ENCODE measurements at regions not wholly inside any gene's neighbourhood (a gene's known extent, or its start where the extent isn't known, plus 50 kb on each side); places are given as distances from the start of the nearest gene placed in this dataset.
A peak's percentile ranks its signal among the peaks of the same experiment; 100 is the strongest.

GRCh38 chr18:11284811-11285210 is 135.4 kb upstream of the PIEZO2 start:
- H3K27ac Mint-ChIP-seq = no peak overlapping the region
- Histone ChIP-seq H3F3A (ENCODE audit: low read depth) (no peaks in the 10 kb centered on the region), H3K79me2 (ENCODE audit: low read depth) (no peaks in the 10 kb centered on the region), H3K4me3 (no peak overlapping the region), H4K20me1 (ENCODE audit: low read depth) (no peaks in the 10 kb centered on the region), H3K27me3 (no peaks in the 10 kb centered on the region), H3K9me3 (ENCODE audit: low read depth) (no peaks in the 10 kb centered on the region), H3K36me3 (no peaks in the 10 kb centered on the region), H3K9ac (no peak overlapping the region), H3K4me1 (no peaks in the 10 kb centered on the region), H3K27ac (no peak overlapping the region), H3K4me2 (no peak overlapping the region), H2AFZ (replicated peaks) (no peak overlapping the region)
- no peaks in the 10 kb centered on the region for H3K4me1 Mint-ChIP-seq
- H3K4me3 Mint-ChIP-seq = no peak overlapping the region
- H3K36me3 Mint-ChIP-seq = no peaks in the 10 kb centered on the region
- TF ChIP-seq EZH2 (IDR thresholded peaks at IDR 0.05) (no peak), EZH2phosphoT487 (IDR thresholded peaks at IDR 0.05) (no peak)
- TF ChIP-seq, protein P1, sequence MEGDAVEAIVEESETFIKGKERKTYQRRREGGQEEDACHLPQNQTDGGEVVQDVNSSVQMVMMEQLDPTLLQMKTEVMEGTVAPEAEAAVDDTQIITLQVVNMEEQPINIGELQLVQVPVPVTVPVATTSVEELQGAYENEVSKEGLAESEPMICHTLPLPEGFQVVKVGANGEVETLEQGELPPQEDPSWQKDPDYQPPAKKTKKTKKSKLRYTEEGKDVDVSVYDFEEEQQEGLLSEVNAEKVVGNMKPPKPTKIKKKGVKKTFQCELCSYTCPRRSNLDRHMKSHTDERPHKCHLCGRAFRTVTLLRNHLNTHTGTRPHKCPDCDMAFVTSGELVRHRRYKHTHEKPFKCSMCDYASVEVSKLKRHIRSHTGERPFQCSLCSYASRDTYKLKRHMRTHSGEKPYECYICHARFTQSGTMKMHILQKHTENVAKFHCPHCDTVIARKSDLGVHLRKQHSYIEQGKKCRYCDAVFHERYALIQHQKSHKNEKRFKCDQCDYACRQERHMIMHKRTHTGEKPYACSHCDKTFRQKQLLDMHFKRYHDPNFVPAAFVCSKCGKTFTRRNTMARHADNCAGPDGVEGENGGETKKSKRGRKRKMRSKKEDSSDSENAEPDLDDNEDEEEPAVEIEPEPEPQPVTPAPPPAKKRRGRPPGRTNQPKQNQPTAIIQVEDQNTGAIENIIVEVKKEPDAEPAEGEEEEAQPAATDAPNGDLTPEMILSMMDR (IDR thresholded peaks at IDR 0.05) = no peak
- DNase-seq (ENCODE audit: low spot score) = no peak
- no peaks in the 10 kb centered on the region for H3K9me3 Mint-ChIP-seq
- H3K27me3 Mint-ChIP-seq (ENCODE audit: insufficient read depth, low read depth) = peaks cover 2% of the 10 kb centered on the region

- Histone ChIP-seq H3K4me1 (no peaks in the 10 kb centered on the region), H3K9me3 (ENCODE audit: low read depth) (no peaks in the 10 kb centered on the region), H3K27ac (no peak overlapping the region), H3K4me3 (no peak overlapping the region), H3F3A (ENCODE audit: low read depth) (no peaks in the 10 kb centered on the region), H3K36me3 (no peaks in the 10 kb centered on the region), H3K27me3 (no peaks in the 10 kb centered on the region), H4K20me1 (ENCODE audit: low read depth) (no peaks in the 10 kb centered on the region), H3K9ac (no peak overlapping the region), H2AFZ (replicated peaks) (no peak overlapping the region), H3K79me2 (ENCODE audit: low read depth) (no peaks in the 10 kb centered on the region), H3K4me2 (no peak overlapping the region)
- Mint-ChIP-seq H3K4me1 (no peaks in the 10 kb centered on the region), H3K27me3 (ENCODE audit: insufficient read depth, low read depth) (peaks cover 2% of the 10 kb centered on the region), H3K9me3 (no peaks in the 10 kb centered on the region), H3K27ac (no peak overlapping the region), H3K4me3 (no peak overlapping the region), H3K36me3 (no peaks in the 10 kb centered on the region)
- DNase-seq (ENCODE audit: low spot score) = no peak
- no peak for TF ChIP-seq EZH2 (IDR thresholded peaks at IDR 0.05)
- TF ChIP-seq, protein P1 (IDR thresholded peaks at IDR 0.05) = no peak
Observed at GRCh38 chr18:11284349-11284748, 135.0 kb upstream of the PIEZO2 start.

DNA sequence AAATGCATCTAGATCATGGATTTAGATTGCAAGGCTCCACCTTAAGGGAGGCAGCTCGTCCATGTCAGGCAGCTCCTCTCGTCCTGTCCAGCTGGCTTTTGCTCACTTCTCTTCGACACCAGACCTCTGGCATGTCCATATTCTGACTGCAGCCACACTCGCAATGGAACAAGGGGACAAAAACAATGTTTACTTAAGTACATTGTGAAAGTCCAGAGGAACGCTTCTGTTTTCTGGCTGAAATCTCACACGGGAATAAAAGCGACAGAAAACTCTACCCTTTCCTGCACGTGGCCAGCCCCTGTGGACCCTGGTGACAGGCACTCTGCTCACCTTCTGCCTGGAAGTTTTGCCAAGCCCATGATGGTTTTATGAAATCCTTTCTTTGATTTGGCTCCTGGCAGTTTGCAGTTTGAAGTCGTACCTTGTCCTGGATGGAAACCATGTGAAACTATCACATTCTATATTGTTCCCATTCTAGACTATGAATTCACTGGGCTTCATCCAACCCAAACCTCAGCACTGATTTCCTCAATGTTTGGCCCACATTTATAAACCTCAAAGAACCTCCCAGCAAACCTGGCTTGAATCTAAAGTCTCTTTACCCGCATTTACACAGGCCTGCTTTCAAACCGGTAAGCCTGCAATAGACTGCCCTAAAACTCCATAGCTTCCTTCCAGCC is 134.3 kb upstream of the PIEZO2 start:
- H3K36me3 Mint-ChIP-seq = no peaks in the 10 kb centered on the region
- no peak overlapping the region for H3K9ac ChIP-seq
- peaks cover 4% of the 10 kb centered on the region for H3K27me3 Mint-ChIP-seq (ENCODE audit: insufficient read depth, low read depth)
- H3K36me3 ChIP-seq = no peaks in the 10 kb centered on the region
- no peaks in the 10 kb centered on the region for H3K9me3 Mint-ChIP-seq
- TF ChIP-seq EZH2phosphoT487 (IDR thresholded peaks at IDR 0.05) (no peak), EZH2 (IDR thresholded peaks at IDR 0.05) (no peak)
- TF ChIP-seq, protein P1 (IDR thresholded peaks at IDR 0.05) = no peak
- no peak overlapping the region for H3K4me3 ChIP-seq
- no peak overlapping the region for H3K27ac ChIP-seq
- no peaks in the 10 kb centered on the region for H3K27me3 ChIP-seq
- no peak for DNase-seq (ENCODE audit: low spot score)
- H3F3A ChIP-seq (ENCODE audit: low read depth) = no peaks in the 10 kb centered on the region
- no peaks in the 10 kb centered on the region for H3K79me2 ChIP-seq (ENCODE audit: low read depth)
- no peaks in the 10 kb centered on the region for H3K4me1 Mint-ChIP-seq
- H3K9me3 ChIP-seq (ENCODE audit: low read depth) = no peaks in the 10 kb centered on the region
- H4K20me1 ChIP-seq (ENCODE audit: low read depth) = no peaks in the 10 kb centered on the region
- no peaks in the 10 kb centered on the region for H3K4me1 ChIP-seq
- no peak overlapping the region for H3K4me2 ChIP-seq
- H2AFZ ChIP-seq (replicated peaks) = peak overlapping the region; percentile 34
- H3K27ac Mint-ChIP-seq = no peak overlapping the region
- no peak overlapping the region for H3K4me3 Mint-ChIP-seq
